ENCODE measurements at regions not wholly inside any gene's neighbourhood (a gene's known extent, or its start where the extent isn't known, plus 50 kb on each side); places are given as distances from the start of the nearest gene placed in this dataset.
"Not testable (repeated sequence)": the region's sequence is repeated elsewhere in the genome, so short reads cannot be mapped to it uniquely, and the experiment has no call there.

DNA sequence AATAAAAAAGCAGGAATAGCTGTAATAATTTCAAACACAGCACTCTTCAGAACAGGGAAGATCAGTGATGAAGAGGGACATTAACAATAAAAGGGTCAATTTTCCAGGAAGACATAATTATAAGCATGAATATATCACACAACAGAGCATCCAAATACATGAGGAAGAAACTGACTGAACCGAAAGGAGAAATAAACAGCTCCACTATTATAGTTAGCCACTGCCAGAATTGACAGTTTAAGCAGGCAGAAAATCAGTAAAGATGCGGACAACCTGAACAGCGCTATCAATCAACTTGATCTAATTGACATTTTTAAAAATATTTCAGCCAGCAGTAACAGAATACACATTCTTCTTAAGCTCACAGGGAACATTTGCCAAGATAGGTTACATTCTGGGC, 89.1 kb downstream of the MED10 start:
- H3K4me1 ChIP-seq, result no peaks in the 10 kb centered on the region
- 89% methylated on average over 3 of the region's 3 CpGs for WGBS (ENCODE audit: insufficient coverage, low coverage, low lambda C conversion rate, missing lambda C conversion rate)
- no peaks in the 10 kb centered on the region for H3K9me3 ChIP-seq
- H3K36me3 ChIP-seq, result no peaks in the 10 kb centered on the region
- no peaks in the 10 kb centered on the region for H3K27me3 ChIP-seq
- ATAC-seq (no peak), DNase-seq (no peak)
- H3K27ac ChIP-seq, result no peak overlapping the region
- intact Hi-C loops (cut with DNase I), result no loop called here
- TF ChIP-seq POLR2A (IDR thresholded peaks at IDR 0.05), result no peak
- TF ChIP-seq, protein P1, sequence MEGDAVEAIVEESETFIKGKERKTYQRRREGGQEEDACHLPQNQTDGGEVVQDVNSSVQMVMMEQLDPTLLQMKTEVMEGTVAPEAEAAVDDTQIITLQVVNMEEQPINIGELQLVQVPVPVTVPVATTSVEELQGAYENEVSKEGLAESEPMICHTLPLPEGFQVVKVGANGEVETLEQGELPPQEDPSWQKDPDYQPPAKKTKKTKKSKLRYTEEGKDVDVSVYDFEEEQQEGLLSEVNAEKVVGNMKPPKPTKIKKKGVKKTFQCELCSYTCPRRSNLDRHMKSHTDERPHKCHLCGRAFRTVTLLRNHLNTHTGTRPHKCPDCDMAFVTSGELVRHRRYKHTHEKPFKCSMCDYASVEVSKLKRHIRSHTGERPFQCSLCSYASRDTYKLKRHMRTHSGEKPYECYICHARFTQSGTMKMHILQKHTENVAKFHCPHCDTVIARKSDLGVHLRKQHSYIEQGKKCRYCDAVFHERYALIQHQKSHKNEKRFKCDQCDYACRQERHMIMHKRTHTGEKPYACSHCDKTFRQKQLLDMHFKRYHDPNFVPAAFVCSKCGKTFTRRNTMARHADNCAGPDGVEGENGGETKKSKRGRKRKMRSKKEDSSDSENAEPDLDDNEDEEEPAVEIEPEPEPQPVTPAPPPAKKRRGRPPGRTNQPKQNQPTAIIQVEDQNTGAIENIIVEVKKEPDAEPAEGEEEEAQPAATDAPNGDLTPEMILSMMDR (IDR thresholded peaks at IDR 0.05), result no peak
- no peak overlapping the region for H3K4me3 ChIP-seq

- WGBS (ENCODE audit: insufficient coverage, low coverage, low lambda C conversion rate, missing lambda C conversion rate), result 64% methylated on average over 6 of the region's 6 CpGs
- Histone ChIP-seq H3K27ac (no peak overlapping the region), H3K36me3 (no peaks in the 10 kb centered on the region), H3K4me3 (no peak overlapping the region), H3K27me3 (no peaks in the 10 kb centered on the region), H3K4me1 (no peaks in the 10 kb centered on the region), H3K9me3 (no peaks in the 10 kb centered on the region)
- intact Hi-C loops (cut with DNase I), result no loop called here
- ATAC-seq, result no peak
- DNase-seq, result no peak
- TF ChIP-seq, protein P1 (IDR thresholded peaks at IDR 0.05), result no peak
- no peak for TF ChIP-seq POLR2A (IDR thresholded peaks at IDR 0.05)
These were observed 91.2 kb downstream of the MED10 start for GRCh38 chr5:6287176-6287575.

DNA sequence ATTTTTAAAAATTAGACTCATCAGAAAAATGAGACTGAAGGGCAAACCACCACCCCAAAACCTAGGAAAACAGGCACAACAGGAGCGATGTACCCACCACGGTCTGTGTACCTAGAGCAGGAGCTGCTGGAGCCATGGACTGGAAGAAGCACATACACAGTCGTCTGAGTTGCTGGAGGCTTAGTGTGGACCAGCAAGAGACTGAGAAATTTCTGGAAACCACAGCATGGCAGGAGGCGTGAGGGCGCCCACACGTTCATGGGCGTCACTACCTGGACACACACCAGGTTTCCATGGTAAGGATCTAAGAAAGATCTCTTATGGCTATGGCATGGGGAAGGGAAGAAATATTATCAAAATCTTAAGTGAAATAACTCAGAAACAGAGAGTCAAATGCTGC, 91.9 kb downstream of the MED10 start:
- ATAC-seq (no peak), DNase-seq (no peak)
- 87% methylated on average over 7 of the region's 7 CpGs for whole genome bisulfite sequencing (ENCODE audit: insufficient coverage, low coverage, low lambda C conversion rate, missing lambda C conversion rate)
- intact Hi-C loops (cut with DNase I), result no loop called here
- no peak for TF ChIP-seq POLR2A (IDR thresholded peaks at IDR 0.05)
- TF ChIP-seq, protein P1 (IDR thresholded peaks at IDR 0.05), result no peak
- peaks cover 0 to 5% (median under 1%) of the 10 kb centered on the region in 4 donors for H3K4me1 ChIP-seq
- H3K27me3 ChIP-seq, result no peaks in the 10 kb centered on the region
- no peaks in the 10 kb centered on the region for H3K9me3 ChIP-seq
- H3K27ac ChIP-seq, result no peak overlapping the region
- no peak overlapping the region for H3K4me3 ChIP-seq
- H3K36me3 ChIP-seq, result no peaks in the 10 kb centered on the region

DNA sequence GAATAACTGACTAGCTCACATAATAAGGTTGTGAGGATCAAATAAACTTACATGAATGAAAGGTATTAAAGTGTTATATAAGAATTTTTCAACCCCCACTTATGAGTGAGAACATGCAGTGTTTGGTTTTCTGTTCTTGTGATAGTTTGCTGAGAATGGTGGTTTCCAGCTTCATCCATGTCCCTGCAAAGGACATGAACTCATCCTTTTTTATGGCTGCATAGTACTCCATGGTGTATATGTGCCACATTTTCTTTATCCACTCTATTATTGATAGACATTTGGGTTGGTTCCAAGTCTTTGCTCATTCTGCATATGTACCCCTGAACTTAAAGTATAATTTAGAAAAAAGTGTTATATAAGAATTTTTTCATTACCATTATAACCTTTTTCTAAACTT, 93.9 kb downstream of the MED10 start:
- ATAC-seq; H3K27me3 ChIP-seq; H3K27ac ChIP-seq; H3K36me3 ChIP-seq; intact Hi-C loops (cut with DNase I); H3K9me3 ChIP-seq; H3K4me3 ChIP-seq; DNase-seq: not testable (repeated sequence)
- H3K4me1 ChIP-seq, result peaks cover 0 to 22% (median 9%) of the 10 kb centered on the region in 4 donors

DNA sequence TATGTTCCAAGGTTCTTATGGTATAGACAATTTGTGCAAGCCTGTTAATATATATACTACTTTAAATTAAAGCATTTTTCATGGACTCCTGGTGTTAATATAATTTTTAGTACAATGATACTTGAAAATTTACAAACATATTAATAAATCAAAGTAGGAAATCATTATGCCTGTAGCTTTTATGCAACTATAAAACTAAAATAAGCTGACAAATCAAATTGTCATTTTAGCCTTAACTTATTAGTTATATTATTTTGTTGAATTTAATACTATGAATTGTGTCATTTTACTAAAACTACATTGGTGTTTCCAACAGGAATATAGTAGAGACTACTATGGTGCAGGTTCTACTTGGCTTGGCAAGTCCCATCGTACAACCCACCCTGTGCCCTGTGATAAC, 96.0 kb downstream of the MED10 start:
- no peak for ATAC-seq
- Histone ChIP-seq H3K36me3 (no peaks in the 10 kb centered on the region), H3K27ac (no peak overlapping the region), H3K9me3 (no peaks in the 10 kb centered on the region), H3K27me3 (no peaks in the 10 kb centered on the region), H3K4me1 (peaks cover 0 to 22% (median 10%) of the 10 kb centered on the region in 4 donors), H3K4me3 (no peak overlapping the region)
- WGBS (ENCODE audit: insufficient coverage, low coverage, low lambda C conversion rate, missing lambda C conversion rate), result 89% methylated on average over 1 of the region's 1 CpG
- intact Hi-C loops (cut with DNase I), result no loop called here
- TF ChIP-seq POLR2A (IDR thresholded peaks at IDR 0.05), result no peak
- TF ChIP-seq, protein P1 (IDR thresholded peaks at IDR 0.05), result no peak
- no peak for DNase-seq
